ENCODE measurements at regions not wholly inside any gene's neighbourhood (a gene's known extent, or its start where the extent isn't known, plus 50 kb on each side); places are given as distances from the start of the nearest gene placed in this dataset.
"Not testable (repeated sequence)": the region's sequence is repeated elsewhere in the genome, so short reads cannot be mapped to it uniquely, and the experiment has no call there.

DNA sequence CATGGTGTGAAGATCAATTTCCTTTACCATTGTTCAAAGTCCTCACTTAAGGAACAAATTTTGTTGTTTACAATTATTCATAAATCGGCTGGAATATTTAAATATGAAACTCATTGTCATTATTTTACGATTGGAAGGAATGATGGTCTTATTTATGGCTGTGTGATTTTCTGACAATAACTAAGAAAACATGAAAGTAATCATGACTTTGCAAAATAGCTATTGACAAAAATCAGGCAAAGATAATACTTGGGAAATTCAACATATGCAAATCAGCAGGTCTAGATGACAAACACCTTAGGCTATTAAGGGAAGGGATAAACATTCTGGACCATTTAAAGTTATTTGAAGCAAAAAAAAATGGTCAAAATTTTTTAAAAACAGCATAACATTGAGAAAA is 654.8 kb upstream of the CNTN5 start:
- Histone ChIP-seq H3K9me3 (ENCODE audit: control insufficient read depth in 2 of 2, insufficient read depth in 1 of 2, low read depth in 1 of 2, low read length in 1 of 2) (no peaks in the 10 kb centered on the region), H3K36me3 (ENCODE audit: control insufficient read depth in 3 of 3, insufficient read depth in 2 of 3, low read depth in 1 of 3, low read length in 3 of 3) (no peaks in the 10 kb centered on the region), H3K4me3 (ENCODE audit: low read depth in 1 of 3, low read length in 3 of 3) (no peak overlapping the region), H3K27me3 (ENCODE audit: control insufficient read depth in 3 of 3, insufficient read depth in 3 of 3, low read length in 3 of 3) (no peaks in the 10 kb centered on the region), H3K4me1 (ENCODE audit: control insufficient read depth in 3 of 3, insufficient read depth in 2 of 3, low read depth in 1 of 3, low read length in 2 of 3) (no peaks in the 10 kb centered on the region), H3K27ac (ENCODE audit: low read depth in 1 of 3, low read length in 2 of 3) (no peak overlapping the region)
- no peak for DNase-seq
- FAIRE-seq: no peak
- 70 to 74% (median 72%) methylated on average over 2 of the region's 2 CpGs for WGBS, 3 donors

DNA sequence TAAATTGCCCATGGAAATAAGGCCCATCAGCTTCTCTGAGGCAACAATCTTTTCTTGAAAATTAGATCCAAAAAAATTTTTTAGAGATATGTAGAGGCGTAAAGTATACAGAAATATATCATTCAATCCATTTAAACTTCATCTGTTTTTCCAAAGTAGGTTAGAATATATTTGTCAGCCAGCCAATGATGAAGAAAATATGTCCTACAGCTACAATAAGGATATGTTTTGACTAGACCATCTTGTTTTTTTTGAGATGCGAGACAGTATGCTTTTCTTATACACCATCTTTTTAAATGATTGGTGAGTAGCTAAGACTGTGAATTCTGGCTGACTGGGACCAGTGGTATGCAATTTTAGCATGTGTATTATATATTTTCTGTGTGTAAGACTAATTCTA is 630.4 kb upstream of the CNTN5 start:
- Histone ChIP-seq H3K4me3 (ENCODE audit: low read depth in 1 of 3, low read length in 3 of 3) (no peak overlapping the region), H3K27ac (ENCODE audit: low read depth in 1 of 3, low read length in 2 of 3) (no peak overlapping the region), H3K36me3 (ENCODE audit: control insufficient read depth in 3 of 3, insufficient read depth in 2 of 3, low read depth in 1 of 3, low read length in 3 of 3) (no peaks in the 10 kb centered on the region), H3K27me3 (ENCODE audit: control insufficient read depth in 3 of 3, insufficient read depth in 3 of 3, low read length in 3 of 3) (no peaks in the 10 kb centered on the region), H3K4me1 (ENCODE audit: control insufficient read depth in 3 of 3, insufficient read depth in 2 of 3, low read depth in 1 of 3, low read length in 2 of 3) (no peaks in the 10 kb centered on the region), H3K9me3 (ENCODE audit: control insufficient read depth in 2 of 2, insufficient read depth in 1 of 2, low read depth in 1 of 2, low read length in 1 of 2) (no peaks in the 10 kb centered on the region)
- DNase-seq (no peak), FAIRE-seq (no peak)
- WGBS, 3 donors: 82 to 95% (median 83%) methylated on average over 2 of the region's 2 CpGs

DNA sequence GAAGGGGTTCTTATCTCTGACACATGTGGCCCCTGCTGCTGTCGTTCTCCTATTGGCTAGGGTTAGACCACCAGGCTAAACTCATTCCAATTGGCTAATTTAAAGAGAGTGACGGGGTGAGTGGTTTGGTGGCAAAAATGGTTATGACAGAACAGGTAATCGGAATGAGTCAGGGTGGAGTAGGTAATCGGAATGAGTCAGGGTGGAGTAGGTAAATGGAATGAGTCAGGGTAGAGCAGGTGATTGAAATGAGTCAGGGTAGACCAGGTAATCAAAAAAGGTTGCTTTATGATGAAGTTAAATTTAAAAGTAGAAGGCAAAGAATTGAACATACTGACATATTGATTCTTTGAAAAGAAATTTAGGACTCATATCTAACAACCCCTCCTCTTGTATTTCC is 626.2 kb upstream of the CNTN5 start:
- H3K4me3 ChIP-seq (ENCODE audit: low read depth in 1 of 3, low read length in 3 of 3); H3K27ac ChIP-seq (ENCODE audit: low read depth in 1 of 3, low read length in 2 of 3); H3K9me3 ChIP-seq (ENCODE audit: control insufficient read depth in 2 of 2, insufficient read depth in 1 of 2, low read depth in 1 of 2, low read length in 1 of 2); H3K27me3 ChIP-seq (ENCODE audit: control insufficient read depth in 3 of 3, insufficient read depth in 3 of 3, low read length in 3 of 3); H3K4me1 ChIP-seq (ENCODE audit: control insufficient read depth in 3 of 3, insufficient read depth in 2 of 3, low read depth in 1 of 3, low read length in 2 of 3); H3K36me3 ChIP-seq (ENCODE audit: control insufficient read depth in 3 of 3, insufficient read depth in 2 of 3, low read depth in 1 of 3, low read length in 3 of 3); FAIRE-seq; DNase-seq: not testable (repeated sequence)
- WGBS, 3 donors: 83 to 88% (median 88%) methylated on average over 4 of the region's 4 CpGs

DNA sequence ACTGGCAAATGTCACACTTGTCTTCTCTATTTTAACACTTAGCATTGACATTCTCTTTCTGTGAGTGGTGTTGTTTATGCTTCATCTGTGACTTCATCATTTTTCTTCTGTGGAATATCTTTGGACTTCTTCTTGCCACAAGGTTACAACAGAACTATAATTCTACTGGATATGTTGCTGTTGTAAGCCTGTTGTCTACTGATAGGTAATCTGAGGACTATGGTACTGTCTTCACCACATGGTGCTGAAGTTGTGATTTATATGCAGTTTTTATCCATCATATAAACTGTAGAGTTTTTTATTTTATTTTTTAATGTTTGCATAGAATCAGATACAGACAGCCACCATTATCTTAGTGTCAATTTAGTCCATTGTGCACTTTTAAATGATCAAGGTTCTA is 622.2 kb upstream of the CNTN5 start:
- no peak for DNase-seq
- Histone ChIP-seq H3K4me3 (ENCODE audit: low read depth in 1 of 3, low read length in 3 of 3) (no peak overlapping the region), H3K27ac (ENCODE audit: low read depth in 1 of 3, low read length in 2 of 3) (no peak overlapping the region), H3K27me3 (ENCODE audit: control insufficient read depth in 3 of 3, insufficient read depth in 3 of 3, low read length in 3 of 3) (no peaks in the 10 kb centered on the region), H3K36me3 (ENCODE audit: control insufficient read depth in 3 of 3, insufficient read depth in 2 of 3, low read depth in 1 of 3, low read length in 3 of 3) (no peaks in the 10 kb centered on the region), H3K9me3 (ENCODE audit: control insufficient read depth in 2 of 2, insufficient read depth in 1 of 2, low read depth in 1 of 2, low read length in 1 of 2) (peaks cover 0 to 1% of the 10 kb centered on the region in 2 donors), H3K4me1 (ENCODE audit: control insufficient read depth in 3 of 3, insufficient read depth in 2 of 3, low read depth in 1 of 3, low read length in 2 of 3) (no peaks in the 10 kb centered on the region)
- FAIRE-seq: no peak

DNA sequence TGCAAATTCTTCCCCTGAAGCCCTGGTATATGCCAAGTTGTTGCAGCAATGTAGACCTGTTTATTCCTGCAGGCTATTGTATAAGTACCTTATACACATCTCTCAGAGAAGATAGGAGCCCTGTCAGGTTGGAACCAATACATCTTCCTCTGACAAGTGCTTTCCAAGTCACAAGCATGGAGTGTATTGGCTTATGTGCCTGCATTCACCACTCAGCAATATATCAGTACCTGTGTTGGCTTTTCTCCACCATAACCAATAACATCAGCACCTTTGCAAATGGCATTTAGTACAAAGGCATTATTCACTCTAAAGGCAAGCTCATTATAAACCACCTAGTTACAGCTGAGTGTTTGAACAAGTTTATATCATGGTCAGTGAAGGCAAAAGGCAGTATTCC is 611.7 kb upstream of the CNTN5 start:
- no peak overlapping the region for H3K4me3 ChIP-seq (ENCODE audit: low read depth in 1 of 3, low read length in 3 of 3)
- no peaks in the 10 kb centered on the region for H3K36me3 ChIP-seq (ENCODE audit: control insufficient read depth in 3 of 3, insufficient read depth in 2 of 3, low read depth in 1 of 3, low read length in 3 of 3)
- DNase-seq (no peak), FAIRE-seq (no peak)
- H3K9me3 ChIP-seq (ENCODE audit: control insufficient read depth in 2 of 2, insufficient read depth in 1 of 2, low read depth in 1 of 2, low read length in 1 of 2): no peaks in the 10 kb centered on the region
- H3K27ac ChIP-seq (ENCODE audit: low read depth in 1 of 3, low read length in 2 of 3): no peak overlapping the region
- no peaks in the 10 kb centered on the region for H3K4me1 ChIP-seq (ENCODE audit: control insufficient read depth in 3 of 3, insufficient read depth in 2 of 3, low read depth in 1 of 3, low read length in 2 of 3)
- no peaks in the 10 kb centered on the region for H3K27me3 ChIP-seq (ENCODE audit: control insufficient read depth in 3 of 3, insufficient read depth in 3 of 3, low read length in 3 of 3)

DNA sequence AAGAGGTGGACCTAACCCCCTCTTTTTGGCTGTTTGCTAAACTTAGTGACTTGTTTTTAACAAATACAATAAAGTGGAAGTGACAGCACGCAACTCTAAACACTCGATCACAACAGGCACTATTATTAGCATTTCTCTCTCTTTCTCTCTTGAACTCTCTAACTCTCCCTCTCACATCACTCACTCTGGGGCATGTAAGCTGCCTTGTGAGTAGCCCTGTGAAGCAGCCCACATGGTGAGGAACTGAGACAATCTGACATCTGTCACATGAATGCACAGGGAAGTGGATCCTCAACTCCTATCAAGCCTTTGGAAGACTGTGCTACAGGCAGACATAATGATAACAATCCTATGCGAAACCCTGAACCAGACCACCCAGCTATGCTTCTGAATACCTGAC is 609.0 kb upstream of the CNTN5 start:
- Histone ChIP-seq H3K4me3 (ENCODE audit: low read depth in 1 of 3, low read length in 3 of 3) (no peak overlapping the region), H3K36me3 (ENCODE audit: control insufficient read depth in 3 of 3, insufficient read depth in 2 of 3, low read depth in 1 of 3, low read length in 3 of 3) (no peaks in the 10 kb centered on the region), H3K27me3 (ENCODE audit: control insufficient read depth in 3 of 3, insufficient read depth in 3 of 3, low read length in 3 of 3) (no peaks in the 10 kb centered on the region), H3K9me3 (ENCODE audit: control insufficient read depth in 2 of 2, insufficient read depth in 1 of 2, low read depth in 1 of 2, low read length in 1 of 2) (no peaks in the 10 kb centered on the region), H3K27ac (ENCODE audit: low read depth in 1 of 3, low read length in 2 of 3) (no peak overlapping the region), H3K4me1 (ENCODE audit: control insufficient read depth in 3 of 3, insufficient read depth in 2 of 3, low read depth in 1 of 3, low read length in 2 of 3) (no peaks in the 10 kb centered on the region)
- DNase-seq (no peak), FAIRE-seq (no peak)
- WGBS, 3 donors: 65 to 89% (median 84%) methylated on average over 3 of the region's 3 CpGs

DNA sequence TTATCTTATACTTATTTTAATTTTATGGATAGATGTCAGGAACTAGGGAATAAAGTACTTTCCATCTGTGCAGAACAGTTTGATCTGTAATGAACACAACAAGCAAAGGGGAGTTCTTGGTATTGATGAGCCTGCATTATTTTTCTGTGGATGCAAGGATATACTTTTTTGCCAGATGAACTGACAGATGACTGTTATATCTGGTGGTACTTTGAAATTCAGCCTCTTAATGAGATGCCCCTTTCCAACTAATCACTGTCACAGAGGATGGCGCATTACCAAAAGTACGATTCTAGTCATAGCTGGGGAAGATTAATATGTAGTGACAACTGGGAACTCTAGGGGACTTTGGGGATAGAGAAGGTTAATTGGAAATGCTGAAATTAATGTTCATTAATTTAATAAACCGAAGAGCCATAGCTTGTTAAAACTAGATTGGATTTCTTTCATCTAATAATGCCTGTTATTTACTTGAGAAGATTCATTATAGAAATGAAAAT is 603.4 kb upstream of the CNTN5 start:
- Histone ChIP-seq H3K4me3 (ENCODE audit: low read depth in 1 of 3, low read length in 3 of 3) (no peak overlapping the region), H3K9me3 (ENCODE audit: control insufficient read depth in 2 of 2, insufficient read depth in 1 of 2, low read depth in 1 of 2, low read length in 1 of 2) (peaks cover 0 to 1% of the 10 kb centered on the region in 2 donors), H3K36me3 (ENCODE audit: control insufficient read depth in 3 of 3, insufficient read depth in 2 of 3, low read depth in 1 of 3, low read length in 3 of 3) (no peaks in the 10 kb centered on the region), H3K27ac (ENCODE audit: low read depth in 1 of 3, low read length in 2 of 3) (no peak overlapping the region), H3K27me3 (ENCODE audit: control insufficient read depth in 3 of 3, insufficient read depth in 3 of 3, low read length in 3 of 3) (no peaks in the 10 kb centered on the region), H3K4me1 (ENCODE audit: control insufficient read depth in 3 of 3, insufficient read depth in 2 of 3, low read depth in 1 of 3, low read length in 2 of 3) (no peaks in the 10 kb centered on the region)
- DNase-seq: no peak
- 74 to 87% (median 83%) methylated on average over 3 of the region's 3 CpGs for WGBS, 3 donors
- FAIRE-seq: no peak

DNA sequence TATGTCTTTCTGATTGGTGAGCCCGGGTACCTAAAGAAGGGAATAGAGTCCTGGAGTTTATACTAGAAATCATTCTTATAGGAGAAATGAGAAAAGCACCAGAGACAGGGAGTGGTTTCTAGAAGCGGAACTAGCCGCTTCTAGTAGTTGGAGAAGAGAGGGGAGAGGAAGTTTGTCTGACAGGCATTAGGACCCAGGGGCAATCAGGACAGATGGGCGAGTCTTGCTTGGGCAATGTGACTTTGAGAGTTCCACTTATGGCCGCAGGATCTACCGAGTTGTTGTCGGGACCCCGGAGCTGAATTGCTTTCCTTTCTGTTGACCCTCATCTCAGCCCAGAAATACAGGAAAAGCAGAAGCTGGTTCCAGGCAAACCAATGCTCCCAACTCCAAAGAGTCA is 596.8 kb upstream of the CNTN5 start:
- DNase-seq (no peak), FAIRE-seq (no peak)
- H3K36me3 ChIP-seq (ENCODE audit: control insufficient read depth in 3 of 3, insufficient read depth in 2 of 3, low read depth in 1 of 3, low read length in 3 of 3): no peaks in the 10 kb centered on the region
- no peaks in the 10 kb centered on the region for H3K27me3 ChIP-seq (ENCODE audit: control insufficient read depth in 3 of 3, insufficient read depth in 3 of 3, low read length in 3 of 3)
- no peak overlapping the region for H3K27ac ChIP-seq (ENCODE audit: low read depth in 1 of 3, low read length in 2 of 3)
- no peak overlapping the region for H3K4me3 ChIP-seq (ENCODE audit: low read depth in 1 of 3, low read length in 3 of 3)
- H3K4me1 ChIP-seq (ENCODE audit: control insufficient read depth in 3 of 3, insufficient read depth in 2 of 3, low read depth in 1 of 3, low read length in 2 of 3): no peaks in the 10 kb centered on the region
- 90 to 91% (median 90%) methylated on average over 8 of the region's 8 CpGs for WGBS, 3 donors
- H3K9me3 ChIP-seq (ENCODE audit: control insufficient read depth in 2 of 2, insufficient read depth in 1 of 2, low read depth in 1 of 2, low read length in 1 of 2): peaks cover 0 to 10% of the 10 kb centered on the region in 2 donors

DNA sequence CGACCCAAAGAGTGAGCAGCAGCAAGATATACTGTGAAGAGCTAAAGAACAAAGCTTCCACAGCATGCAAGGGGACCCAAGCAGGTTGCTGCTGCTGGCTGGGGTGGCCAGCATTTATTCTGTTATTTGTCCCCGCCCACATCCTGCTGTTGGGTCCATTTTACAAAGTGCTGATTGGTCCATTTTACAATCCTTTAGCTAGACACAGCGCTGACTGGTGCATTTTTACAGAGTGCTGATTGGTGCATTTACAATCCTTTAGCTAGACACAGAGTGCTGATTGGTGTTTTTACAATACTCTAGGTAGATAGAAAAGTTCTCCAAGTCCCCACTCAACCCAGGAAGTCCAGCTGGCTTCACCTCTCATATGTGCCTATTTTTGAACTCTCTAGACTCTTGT is 596.0 kb upstream of the CNTN5 start:
- H3K4me3 ChIP-seq (ENCODE audit: low read depth in 1 of 3, low read length in 3 of 3); H3K36me3 ChIP-seq (ENCODE audit: control insufficient read depth in 3 of 3, insufficient read depth in 2 of 3, low read depth in 1 of 3, low read length in 3 of 3); DNase-seq; H3K27me3 ChIP-seq (ENCODE audit: control insufficient read depth in 3 of 3, insufficient read depth in 3 of 3, low read length in 3 of 3); H3K27ac ChIP-seq (ENCODE audit: low read depth in 1 of 3, low read length in 2 of 3); H3K4me1 ChIP-seq (ENCODE audit: control insufficient read depth in 3 of 3, insufficient read depth in 2 of 3, low read depth in 1 of 3, low read length in 2 of 3); FAIRE-seq: not testable (repeated sequence)
- WGBS, 3 donors: 83 to 91% (median 86%) methylated on average over 3 of the region's 3 CpGs
- peaks cover 0 to 10% of the 10 kb centered on the region in 2 donors for H3K9me3 ChIP-seq (ENCODE audit: control insufficient read depth in 2 of 2, insufficient read depth in 1 of 2, low read depth in 1 of 2, low read length in 1 of 2)
